GM21576 (cell line): ENCODE measurements at regions not wholly inside any gene's neighbourhood (a gene's known extent, or its start where the extent isn't known, plus 50 kb on each side); places are given as distances from the start of the nearest gene placed in this dataset.
"Not testable (repeated sequence)": the region's sequence is repeated elsewhere in the genome, so short reads cannot be mapped to it uniquely, and the experiment has no call there.

ENCODE experiments used
- ATAC-seq: cut with Tn5 transposase; IDR thresholded peaks from one replicate; pipeline ENCODE4 v1.9.1; 2021; ENCODE audit warnings: mild to moderate bottlenecking, moderate library complexity; ENCODE audit not compliant: unreplicated experiment

DNA sequence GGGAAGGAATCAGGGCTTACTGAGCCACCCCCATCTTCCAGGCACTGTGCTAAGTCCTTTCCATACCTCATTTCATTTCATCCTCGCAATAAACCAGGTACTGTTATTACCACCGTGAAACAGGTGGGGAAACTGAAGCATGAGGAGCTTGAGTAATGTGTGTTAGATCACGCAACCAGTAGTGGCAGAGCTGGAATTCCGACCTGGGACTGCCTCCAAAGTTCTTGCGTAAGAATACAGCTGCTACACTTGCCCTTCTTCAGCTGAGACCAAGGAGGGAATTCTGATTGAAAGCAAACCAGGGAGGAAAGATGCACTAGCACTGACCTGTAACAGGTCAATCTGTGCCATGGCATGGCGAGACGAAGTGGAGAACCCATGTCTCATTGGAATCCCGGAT is 113.4 kb upstream of the MSX2 start:
- ATAC-seq: no peak

DNA sequence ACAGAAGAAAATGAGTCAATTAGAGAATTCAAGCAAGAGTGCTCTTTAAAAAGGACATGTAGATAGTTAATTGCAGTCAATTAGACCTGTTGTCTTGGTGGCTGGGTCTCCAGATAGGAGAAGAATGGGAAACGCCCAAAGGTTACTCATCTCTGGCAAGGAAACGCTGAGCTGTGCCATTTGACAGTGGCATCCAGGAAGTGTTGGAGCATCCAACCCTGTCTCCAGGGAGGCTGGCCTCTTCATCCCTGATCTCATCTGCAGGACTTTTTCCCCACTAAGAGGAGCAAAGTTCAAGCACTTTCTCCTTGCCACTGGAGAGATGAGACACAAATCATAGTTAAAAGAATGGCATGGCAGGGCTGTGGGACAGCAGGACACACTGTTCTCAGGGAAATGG is 111.7 kb upstream of the MSX2 start:
- ATAC-seq: no peak

GRCh38 chr5:174614500-174615135 is 109.8 kb upstream of the MSX2 start:
- no peak for ATAC-seq

- no peak for ATAC-seq
These were observed 108.3 kb upstream of the MSX2 start for GRCh38 chr5:174616036-174616435.

- ATAC-seq: no peak
These were observed 107.1 kb upstream of the MSX2 start for GRCh38 chr5:174617285-174617684.

- no peak for ATAC-seq
These were observed 106.5 kb upstream of the MSX2 start for GRCh38 chr5:174617910-174618309.

DNA sequence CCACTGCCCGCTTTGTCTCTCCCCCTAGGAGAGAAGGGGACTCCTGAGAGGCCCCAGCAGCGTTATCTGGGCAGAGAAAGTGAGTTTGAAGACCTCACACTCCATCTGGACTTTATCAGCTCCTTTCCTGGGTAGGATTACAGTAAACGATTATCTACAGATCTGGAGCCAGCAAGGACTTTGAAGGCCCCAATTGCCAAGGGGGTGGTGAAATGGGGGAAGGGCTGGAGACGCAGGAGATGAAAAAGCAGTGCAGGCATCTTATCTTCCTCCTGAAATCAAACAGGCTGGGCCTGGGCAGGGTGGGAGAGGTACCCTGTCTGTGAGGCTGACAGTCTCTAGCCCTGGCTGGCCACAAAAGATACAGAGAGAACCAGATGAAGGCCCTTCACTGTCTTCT is 105.8 kb upstream of the MSX2 start:
- ATAC-seq: no peak

DNA sequence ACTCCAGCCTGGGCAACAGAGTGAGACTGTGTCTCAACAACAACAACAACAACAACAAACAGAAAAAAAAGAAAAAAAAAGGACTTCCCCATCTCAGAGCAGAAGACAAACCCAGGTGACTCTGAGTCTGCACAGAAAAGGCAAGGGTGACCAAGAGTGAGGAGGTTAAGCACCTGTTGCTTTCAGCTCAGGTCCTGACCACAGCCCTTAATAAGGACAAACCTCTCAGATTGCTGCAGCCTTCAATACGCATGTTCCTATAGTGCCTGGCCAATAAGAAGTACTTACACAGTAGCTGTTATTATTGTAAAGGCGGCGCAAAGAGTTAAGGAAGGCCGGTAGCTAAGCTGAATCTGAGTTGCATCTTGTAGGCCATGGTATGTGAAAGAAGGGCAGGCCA is 102.3 kb upstream of the MSX2 start:
- no peak for ATAC-seq

- ATAC-seq: no peak
These were observed 101.4 kb upstream of the MSX2 start for GRCh38 chr5:174623018-174623417.

GRCh38 chr5:174623433-174624019 is 100.9 kb upstream of the MSX2 start:
- no peak for ATAC-seq

DNA sequence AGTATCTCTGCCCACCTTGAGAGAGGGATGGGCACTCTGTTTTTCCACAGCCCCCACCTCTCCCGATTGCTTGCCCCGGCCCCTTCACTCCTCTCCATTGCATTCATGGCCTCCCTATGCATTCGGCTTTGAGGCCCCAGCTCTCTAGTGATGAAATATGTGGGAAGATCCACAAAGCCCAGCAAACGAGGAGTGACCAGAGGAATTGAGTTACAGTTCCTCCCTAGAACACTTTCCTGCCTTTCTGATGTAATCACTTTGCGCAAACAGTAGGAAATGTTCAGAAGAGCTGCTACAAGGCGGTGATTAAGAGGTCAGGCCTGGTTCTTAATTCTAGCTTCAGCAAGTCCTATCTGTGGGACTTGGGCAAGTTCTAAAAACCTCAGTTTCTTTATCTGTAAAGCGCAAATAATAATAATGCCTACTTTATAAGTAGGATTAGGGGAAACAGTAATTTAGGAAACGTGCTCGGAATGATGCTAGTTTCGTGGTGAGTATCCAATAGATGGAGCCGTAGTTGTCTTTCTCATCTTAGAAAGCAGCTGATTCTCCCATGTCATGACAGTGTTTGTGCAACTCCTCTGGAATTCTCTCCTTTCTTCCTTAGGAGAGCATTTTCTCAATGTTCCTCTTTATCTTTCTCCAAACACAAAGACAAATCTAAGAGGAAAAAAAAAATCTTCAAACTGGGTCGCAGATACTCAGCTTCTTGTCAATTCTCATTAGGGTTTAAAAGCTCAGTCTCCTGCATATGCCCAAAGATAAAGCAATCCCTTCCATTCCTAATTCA is 99.5 kb upstream of the MSX2 start:
- no peak for ATAC-seq

DNA sequence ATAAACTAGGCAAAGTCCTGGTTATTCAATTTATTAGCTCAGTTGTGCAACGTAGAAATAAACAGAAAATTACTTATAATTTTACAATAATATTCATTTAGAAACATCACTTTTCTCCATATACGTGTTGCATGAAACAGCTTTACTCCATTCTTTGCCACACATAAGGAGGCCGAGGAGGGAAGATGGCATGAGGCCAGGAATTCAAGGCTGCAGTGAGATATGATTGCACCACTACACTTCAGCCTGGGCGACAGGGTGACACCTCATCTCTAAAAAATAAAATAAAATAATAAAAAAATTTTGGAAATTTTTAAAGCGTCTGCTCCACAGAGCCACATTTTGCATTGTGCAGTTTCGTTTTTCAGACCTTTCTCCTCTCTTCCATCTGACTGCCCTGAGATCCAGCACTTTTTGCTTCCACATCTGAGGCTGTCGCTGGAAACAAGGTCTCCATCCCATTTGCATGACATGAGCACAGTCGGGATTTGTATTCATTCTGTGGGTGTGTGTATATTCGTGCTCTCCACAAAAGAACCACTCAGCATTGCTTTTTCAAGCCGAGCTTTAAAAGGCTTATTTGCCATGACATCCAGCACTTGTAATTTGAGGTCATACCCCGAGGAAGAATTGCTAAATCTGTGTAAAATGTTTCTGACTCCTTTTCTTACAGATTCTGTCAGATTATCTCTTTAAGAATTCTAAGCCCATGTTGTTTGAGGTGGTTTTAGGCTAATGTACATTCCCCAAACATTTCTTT is 98.6 kb upstream of the MSX2 start:
- no peak for ATAC-seq

GRCh38 chr5:174626369-174626920 is 97.9 kb upstream of the MSX2 start:
- no peak for ATAC-seq

- no peak for ATAC-seq
These were observed 88.3 kb upstream of the MSX2 start for GRCh38 chr5:174636094-174636493.

DNA sequence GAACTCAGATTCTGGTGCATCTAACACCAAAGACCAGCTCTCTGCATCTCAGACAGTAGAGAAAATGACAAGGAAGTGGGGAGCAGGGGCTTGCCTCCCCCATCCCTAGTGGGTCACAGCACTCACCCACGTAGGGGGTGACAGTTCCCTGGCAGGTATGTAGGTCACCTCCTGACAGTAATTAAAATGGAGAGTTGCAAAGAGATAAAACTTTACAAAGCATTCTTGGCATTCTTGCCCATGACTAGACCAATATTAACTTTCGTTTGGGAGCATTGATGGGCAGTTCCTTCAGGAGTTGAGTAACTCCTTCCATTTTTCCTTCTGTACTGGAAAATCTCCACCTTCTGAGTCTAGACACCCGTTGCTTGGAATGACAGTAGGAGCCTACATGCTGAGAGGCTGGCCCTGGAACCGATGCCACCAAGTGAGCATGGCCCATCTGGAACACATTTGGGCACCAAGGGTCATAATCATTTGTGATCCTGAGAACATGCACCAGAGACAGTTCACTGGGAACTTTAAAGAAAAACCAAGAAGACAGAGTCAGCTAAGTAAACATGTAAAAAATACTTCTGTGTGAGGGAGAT is 81.5 kb upstream of the MSX2 start:
- no peak for ATAC-seq

DNA sequence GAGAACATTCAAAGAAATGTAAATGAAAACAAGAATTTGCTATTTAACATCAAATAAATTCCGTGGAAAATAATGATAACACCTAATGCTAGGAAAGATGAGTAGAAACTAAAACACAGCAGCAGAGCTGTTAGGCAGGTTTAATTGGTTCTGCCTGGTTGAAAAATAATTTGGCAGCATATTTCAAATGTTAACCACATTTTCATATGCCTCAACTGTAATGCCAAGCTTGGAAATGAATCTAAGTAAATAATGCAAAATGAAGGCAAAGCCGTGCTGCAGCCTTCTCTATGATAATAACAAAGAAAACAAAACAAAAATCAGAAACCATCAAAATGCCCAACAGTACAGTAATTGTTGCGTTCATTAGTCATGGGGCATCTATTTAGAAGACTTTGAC is 79.9 kb upstream of the MSX2 start:
- ATAC-seq: no peak

DNA sequence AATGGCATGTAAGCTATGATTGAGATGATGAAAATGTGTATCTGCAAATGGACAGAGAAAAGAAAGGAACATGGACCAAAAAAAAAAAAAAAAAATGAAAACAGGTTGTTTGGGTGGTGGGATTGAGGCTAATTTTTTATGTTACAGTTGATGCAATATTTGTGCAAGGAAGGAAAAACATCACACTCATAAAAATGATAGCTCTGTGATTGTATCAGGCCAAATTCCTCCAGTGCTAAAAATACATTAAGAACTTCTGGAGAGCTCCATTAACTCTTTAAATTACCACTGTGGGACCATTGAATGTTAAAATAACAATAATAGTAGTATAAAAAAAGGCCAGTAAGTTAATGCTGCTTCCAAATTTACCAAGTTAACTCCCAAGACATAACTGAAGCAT is 79.5 kb upstream of the MSX2 start:
- no peak for ATAC-seq

- no peak for ATAC-seq
These were observed 78.7 kb upstream of the MSX2 start for GRCh38 chr5:174645677-174646076.

DNA sequence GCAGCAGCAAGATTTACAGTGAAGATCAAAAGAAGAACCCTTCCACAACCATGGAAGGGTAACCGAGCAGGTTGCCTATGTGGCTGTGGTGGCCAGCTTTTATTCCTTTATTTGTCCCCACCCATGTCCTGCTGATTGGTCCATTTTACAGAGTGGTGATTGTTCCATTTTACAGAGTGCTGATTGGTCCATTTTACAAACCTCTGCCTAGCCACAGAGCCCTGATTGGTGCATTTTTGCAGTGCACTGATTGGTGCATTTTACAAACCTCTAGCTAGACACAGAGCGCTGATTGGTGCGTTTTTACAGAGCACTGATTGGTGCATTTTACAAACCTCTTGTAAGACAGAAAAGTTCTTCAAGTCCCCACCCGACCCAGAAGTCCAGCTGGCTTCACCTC is 75.8 kb upstream of the MSX2 start:
- ATAC-seq: not testable (repeated sequence)

- ATAC-seq: no peak
These were observed 75.0 kb upstream of the MSX2 start for GRCh38 chr5:174649391-174649790.

DNA sequence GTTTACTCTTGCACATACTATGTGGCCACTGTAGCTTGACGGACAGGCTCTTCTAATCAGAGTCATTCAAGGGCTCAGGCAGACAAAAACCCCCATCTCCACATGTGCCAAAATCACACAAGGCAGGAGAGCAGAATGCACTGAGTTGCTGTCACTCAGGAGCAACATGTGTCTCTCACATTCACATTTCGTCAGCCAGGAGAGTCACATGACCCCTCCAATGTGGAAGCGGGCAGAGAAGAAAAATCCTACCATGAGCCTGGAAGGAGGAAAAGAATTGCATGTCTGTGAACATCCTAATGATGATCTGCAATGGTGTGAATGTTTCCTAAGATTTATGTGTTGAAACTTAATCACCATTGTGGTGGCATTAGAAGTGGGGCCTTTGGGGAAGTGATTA is 69.9 kb upstream of the MSX2 start:
- no peak for ATAC-seq
